DOHH2 (cell line): ENCODE measurements at regions not wholly inside any gene's neighbourhood (a gene's known extent, or its start where the extent isn't known, plus 50 kb on each side); places are given as distances from the start of the nearest gene placed in this dataset.

Experiments used
- H3F3A ChIP-seq: fragments of 200-600 bp; sonication (generic), shearing (Covaris generic); 2 replicates; pipeline ENCODE4 v1.6.0; 2016; ENCODE audit warnings: antibody characterized with exemption, mild to moderate bottlenecking; ENCODE audit not compliant: control insufficient read depth, insufficient read depth
- H3K27ac ChIP-seq: fragments of 200-600 bp; sonication (generic); 2 replicates; pipeline ENCODE4 v1.5.1; 2014; ENCODE audit warnings: low read depth, mild to moderate bottlenecking, low read length, moderate library complexity
- H3K27me3 ChIP-seq: fragments of 200-600 bp; sonication (generic); 2 replicates; pipeline ENCODE4 v1.6.1; 2014; ENCODE audit warnings: mild to moderate bottlenecking, low read length, mixed read lengths; ENCODE audit not compliant: control insufficient read depth
- H3K36me3 ChIP-seq: fragments of 200-600 bp; sonication (generic); 2 replicates; pipeline ENCODE4 v1.6.1; 2014; ENCODE audit warnings: mild to moderate bottlenecking, low read length, moderate library complexity, mixed read lengths; ENCODE audit not compliant: control insufficient read depth
- H3K4me1 ChIP-seq: fragments of 200-600 bp; sonication (generic); 2 replicates; pipeline ENCODE4 v1.6.1; 2014; ENCODE audit warnings: mild to moderate bottlenecking, low read length, mixed read lengths; ENCODE audit not compliant: control insufficient read depth
- H3K4me2 ChIP-seq: fragments of 200-600 bp; sonication (generic); 2 replicates; pipeline ENCODE4 v1.6.0; 2014; ENCODE audit warnings: mild to moderate bottlenecking, low read length, moderate library complexity
- H3K4me3 ChIP-seq: fragments of 200-600 bp; sonication (generic); 2 replicates; pipeline ENCODE4 v1.5.1; 2014; ENCODE audit warnings: mild to moderate bottlenecking, low read length, mixed read lengths
- H3K79me2 ChIP-seq: fragments of 200-600 bp; sonication (generic); 2 replicates; pipeline ENCODE4 v1.6.1; 2014; ENCODE audit warnings: mild to moderate bottlenecking, low read length, mixed read lengths; ENCODE audit not compliant: control insufficient read depth
- H3K9me2 ChIP-seq: fragments of 200-600 bp; sonication (generic); replicated peaks from 2 replicates; pipeline ENCODE4 v1.6.1; 2014; ENCODE audit warnings: mild to moderate bottlenecking, low read length, mixed read lengths; ENCODE audit not compliant: control insufficient read depth
- H3K9me3 ChIP-seq: fragments of 200-600 bp; sonication (generic); 2 replicates; pipeline ENCODE4 v1.6.1; 2014; ENCODE audit warnings: antibody characterized with exemption, low read length, mixed read lengths; ENCODE audit not compliant: control insufficient read depth, insufficient read depth
- H4K20me1 ChIP-seq: fragments of 200-600 bp; sonication (generic); 2 replicates; pipeline ENCODE4 v1.6.0; 2014; ENCODE audit warnings: low read depth, mild to moderate bottlenecking, antibody characterized with exemption, low read length, moderate library complexity; ENCODE audit not compliant: control insufficient read depth, insufficient read depth
- CTCF ChIP-seq: fragments of 200-600 bp; sonication (generic); IDR thresholded peaks from one replicate; pipeline ENCODE4 v1.5.1; 2014; ENCODE audit warnings: antibody characterized with exemption, mild to moderate bottlenecking, low read depth, low read length; ENCODE audit not compliant: poor library complexity, severe bottlenecking
- EZH2phosphoT487 ChIP-seq: fragments of 200-600 bp; sonication (generic); IDR thresholded peaks from 2 replicates; pipeline ENCODE4 v1.6.1; 2017; ENCODE audit warnings: borderline replicate concordance, mild to moderate bottlenecking, antibody characterized with exemption, low read length, moderate library complexity, mixed read lengths

GRCh38 chr12:128137140-128137539 lies 129.8 kb upstream of the TMEM132C start:
- H3K27me3 ChIP-seq: no peaks in the 10 kb centered on the region
- H3F3A ChIP-seq: no peaks in the 10 kb centered on the region
- TF ChIP-seq CTCF (no peak), EZH2phosphoT487 (no peak)
- H3K4me3 ChIP-seq: no peak overlapping the region
- no peak overlapping the region for H3K4me2 ChIP-seq
- no peaks in the 10 kb centered on the region for H4K20me1 ChIP-seq
- H3K27ac ChIP-seq: no peak overlapping the region
- no peaks in the 10 kb centered on the region for H3K9me3 ChIP-seq
- H3K4me1 ChIP-seq: peaks cover 9% of the 10 kb centered on the region
- no peaks in the 10 kb centered on the region for H3K9me2 ChIP-seq
- H3K79me2 ChIP-seq: no peaks in the 10 kb centered on the region
- H3K36me3 ChIP-seq: no peaks in the 10 kb centered on the region

- no peaks in the 10 kb centered on the region for H3K27me3 ChIP-seq
- H3F3A ChIP-seq: no peaks in the 10 kb centered on the region
- no peaks in the 10 kb centered on the region for H3K36me3 ChIP-seq
- H3K4me2 ChIP-seq: no peak overlapping the region
- H3K9me2 ChIP-seq: no peaks in the 10 kb centered on the region
- no peak overlapping the region for H3K4me3 ChIP-seq
- H4K20me1 ChIP-seq: no peaks in the 10 kb centered on the region
- no peak for TF ChIP-seq EZH2phosphoT487
- TF ChIP-seq CTCF: no peak
- peaks cover 9% of the 10 kb centered on the region for H3K4me1 ChIP-seq
- H3K9me3 ChIP-seq: no peaks in the 10 kb centered on the region
- no peaks in the 10 kb centered on the region for H3K79me2 ChIP-seq
- H3K27ac ChIP-seq: no peak overlapping the region
Observed at GRCh38 chr12:128138125-128138524, 128.8 kb upstream of the TMEM132C start.

GRCh38 chr12:128140551-128140950 lies 126.4 kb upstream of the TMEM132C start:
- Histone ChIP-seq H4K20me1 (no peaks in the 10 kb centered on the region), H3K4me1 (peaks cover 9% of the 10 kb centered on the region), H3K4me3 (no peak overlapping the region), H3K9me2 (no peaks in the 10 kb centered on the region), H3K27me3 (no peaks in the 10 kb centered on the region), H3F3A (no peaks in the 10 kb centered on the region), H3K27ac (no peak overlapping the region), H3K9me3 (no peaks in the 10 kb centered on the region), H3K4me2 (no peak overlapping the region), H3K79me2 (no peaks in the 10 kb centered on the region), H3K36me3 (no peaks in the 10 kb centered on the region)
- TF ChIP-seq CTCF (no peak), EZH2phosphoT487 (no peak)

- Histone ChIP-seq H3K4me1 (no peaks in the 10 kb centered on the region), H3K4me3 (no peak overlapping the region), H4K20me1 (no peaks in the 10 kb centered on the region), H3K4me2 (no peak overlapping the region), H3K9me2 (no peaks in the 10 kb centered on the region), H3F3A (no peaks in the 10 kb centered on the region), H3K79me2 (no peaks in the 10 kb centered on the region), H3K36me3 (no peaks in the 10 kb centered on the region), H3K9me3 (no peaks in the 10 kb centered on the region), H3K27me3 (no peaks in the 10 kb centered on the region), H3K27ac (no peak overlapping the region)
- no peak for TF ChIP-seq EZH2phosphoT487
- no peak for TF ChIP-seq CTCF
Observed at GRCh38 chr12:128150961-128151360, 116.0 kb upstream of the TMEM132C start.
